Adrenal gland (tissue), 5 donors: ENCODE measurements at regions not wholly inside any gene's neighbourhood (a gene's known extent, or its start where the extent isn't known, plus 50 kb on each side); places are given as distances from the start of the nearest gene placed in this dataset.

Experiments used
- CTCF ChIP-seq, 6 experiments: fragments of 450-650 bp in 4 of 6; fragments of 200-600 bp in 2 of 6; sonication (generic) in 1 of 6; IDR thresholded peaks; 1 replicate in 5 of 6; 2 replicates in 1 of 6; pipeline versions ENCODE4 v1.5.1 to v1.8.0; 2016 to 2021; ENCODE audit warnings: antibody characterized with exemption in 6 of 6, mild to moderate bottlenecking in 2 of 6, moderate library complexity in 1 of 6
- POLR2A ChIP-seq, 2 donors: fragments of 450-650 bp; IDR thresholded peaks; one replicate each; pipeline ENCODE4 v1.6.1; 2017; ENCODE audit warnings: antibody characterized with exemption in 2 of 2, mild to moderate bottlenecking in 2 of 2, moderate library complexity in 1 of 2
- donor health status: DM: no; HTN: no; CAD: no.

GRCh38 chr2:107627164-107627563 lies 199.5 kb upstream of the RGPD4 start:
- TF ChIP-seq POLR2A (IDR thresholded peaks at IDR 0.05) = no peak
- peak in 1 of 6 experiments; percentile 14 for TF ChIP-seq CTCF (IDR thresholded peaks at IDR 0.05)
